Lower lobe of right lung (tissue), 2 donors: ENCODE measurements at regions not wholly inside any gene's neighbourhood (a gene's known extent, or its start where the extent isn't known, plus 50 kb on each side); places are given as distances from the start of the nearest gene placed in this dataset.

Experiments
- ATAC-seq, 2 donors: fragments of 200-7000 bp; cut with Tn5 transposase; one replicate each; pipeline ENCODE4 v1.9.1; 2020 to 2022; ENCODE audit warnings: mild to moderate bottlenecking in 2 of 2, moderate library complexity in 2 of 2
- DNase-seq: peaks from one replicate; pipeline ENCODE4 v3.0.0-alpha.2; 2020
- H3K27ac ChIP-seq: fragments of 200-600 bp; one replicate; pipeline ENCODE4 v1.8.0; 2022
- H3K27me3 ChIP-seq: fragments of 200-600 bp; one replicate; pipeline ENCODE4 v1.8.0; 2022; ENCODE audit warnings: low read depth
- H3K36me3 ChIP-seq: fragments of 200-600 bp; one replicate; pipeline ENCODE4 v1.8.0; 2022; ENCODE audit warnings: mild to moderate bottlenecking
- H3K4me1 ChIP-seq: fragments of 200-600 bp; one replicate; pipeline ENCODE4 v1.8.0; 2022
- H3K4me3 ChIP-seq: fragments of 200-600 bp; one replicate; pipeline ENCODE4 v1.8.0; 2022; ENCODE audit warnings: mild to moderate bottlenecking
- H3K9me3 ChIP-seq: fragments of 200-600 bp; one replicate; pipeline ENCODE4 v1.8.0; 2022
- CTCF ChIP-seq: fragments of 200-600 bp; IDR thresholded peaks from one replicate; pipeline ENCODE4 v1.8.0; 2022; ENCODE audit warnings: antibody characterized with exemption, mild to moderate bottlenecking
- intact Hi-C: fragments of 100-400 bp; cut with DNase I; formaldehyde crosslinking; loops from one replicate; pipeline ENCODE4 v1.11.0; 2022
- donor health status: DM: no; HTN: yes; CAD: no; lungs with severe emphysema.

- ATAC-seq (peak in 1 of 2 donors; percentile 9), DNase-seq (no peak)
- Histone ChIP-seq H3K9me3 (no peaks in the 10 kb centered on the region), H3K36me3 (no peaks in the 10 kb centered on the region), H3K27ac (peak overlapping the region; percentile 3), H3K4me1 (peaks cover 6% of the 10 kb centered on the region), H3K4me3 (no peak overlapping the region), H3K27me3 (no peaks in the 10 kb centered on the region)
- no peak for TF ChIP-seq CTCF
- intact Hi-C loops: no loop called here
These were observed 57.8 kb upstream of the FUT8 start for GRCh38 chr14:65354715-65355114.

GRCh38 chr14:65356327-65356836, 56.1 kb upstream of the FUT8 start:
- DNase-seq (no peak), ATAC-seq (peak; percentile 59 to 68)
- Histone ChIP-seq H3K4me1 (peaks cover 6% of the 10 kb centered on the region), H3K4me3 (no peak overlapping the region), H3K9me3 (no peaks in the 10 kb centered on the region), H3K36me3 (no peaks in the 10 kb centered on the region), H3K27ac (no peak overlapping the region), H3K27me3 (no peaks in the 10 kb centered on the region)
- no peak for TF ChIP-seq CTCF
- intact Hi-C loops: no loop called here

GRCh38 chr14:65357113-65357512, 55.4 kb upstream of the FUT8 start:
- peak; percentile 32 to 34 for ATAC-seq
- intact Hi-C loops: no loop called here
- no peaks in the 10 kb centered on the region for H3K9me3 ChIP-seq
- no peaks in the 10 kb centered on the region for H3K36me3 ChIP-seq
- no peak overlapping the region for H3K27ac ChIP-seq
- peaks cover 7% of the 10 kb centered on the region for H3K4me1 ChIP-seq
- H3K4me3 ChIP-seq: no peak overlapping the region
- no peak for TF ChIP-seq CTCF
- H3K27me3 ChIP-seq: no peaks in the 10 kb centered on the region
- DNase-seq: no peak

GRCh38 chr14:65357689-65358088, 54.8 kb upstream of the FUT8 start:
- H3K9me3 ChIP-seq: no peaks in the 10 kb centered on the region
- intact Hi-C loops: no loop called here
- H3K27ac ChIP-seq: no peak overlapping the region
- H3K4me1 ChIP-seq: peaks cover 10% of the 10 kb centered on the region
- DNase-seq (no peak), ATAC-seq (no peak)
- TF ChIP-seq CTCF: no peak
- H3K27me3 ChIP-seq: no peaks in the 10 kb centered on the region
- no peak overlapping the region for H3K4me3 ChIP-seq
- no peaks in the 10 kb centered on the region for H3K36me3 ChIP-seq

GRCh38 chr14:65359503-65359902, 53.0 kb upstream of the FUT8 start:
- ATAC-seq (no peak), DNase-seq (no peak)
- Histone ChIP-seq H3K9me3 (no peaks in the 10 kb centered on the region), H3K4me3 (no peak overlapping the region), H3K27ac (no peak overlapping the region), H3K4me1 (peaks cover 10% of the 10 kb centered on the region), H3K27me3 (no peaks in the 10 kb centered on the region), H3K36me3 (no peaks in the 10 kb centered on the region)
- no peak for TF ChIP-seq CTCF
- intact Hi-C loops: no loop called here
